ENCODE measurements at regions not wholly inside any gene's neighbourhood (a gene's known extent, or its start where the extent isn't known, plus 50 kb on each side); places are given as distances from the start of the nearest gene placed in this dataset.

GRCh38 chr2:149664896-149665295, 77.3 kb upstream of the MMADHC start:
- DNase-seq (ENCODE audit: low read depth, low spot score) = no peak
- no TSS peak for BruUV-seq (replicated peaks)
- Histone ChIP-seq H3K79me2 (ENCODE audit: insufficient read depth, low read length) (no peaks in the 10 kb centered on the region), H3K4me1 (ENCODE audit: control insufficient read depth in 1 of 2, insufficient read depth in 2 of 2, low read length in 2 of 2) (no peaks in the 10 kb centered on the region; a peak in 1 of 4 replicates), H4K20me1 (ENCODE audit: insufficient read depth) (no peaks in the 10 kb centered on the region), H2AFZ (ENCODE audit: low read depth, low read length, poor library complexity, severe bottlenecking) (no peak overlapping the region), H3K9ac (ENCODE audit: low read length) (no peak overlapping the region), H3K36me3 (ENCODE audit: control insufficient read depth in 1 of 2, insufficient read depth in 2 of 2, low read length in 2 of 2) (no peaks in the 10 kb centered on the region), H3K9me2 (ENCODE audit: insufficient read depth) (no peaks in the 10 kb centered on the region), H3K27me3 (ENCODE audit: insufficient read depth, low read length) (no peaks in the 10 kb centered on the region), H3K27ac (ENCODE audit: low read depth, low read length) (no peak overlapping the region), H3K4me2 (ENCODE audit: low read length) (no peak overlapping the region), H3K4me3 (replicated peaks in 1 of 2; ENCODE audit: low read depth in 1 of 2, low read length in 2 of 2) (no peak overlapping the region), H3K9me3 (ENCODE audit: control insufficient read depth in 1 of 2, insufficient read depth in 1 of 2, low read depth in 1 of 2, low read length in 2 of 2) (no peaks in the 10 kb centered on the region)
- RAD21 ChIA-PET (ENCODE audit: low non-redundant PET in 1 of 2, low total read pairs in 2 of 2, uncharacterized antibody in 2 of 2, unreplicated experiment in 2 of 2) = no interaction called here
- no peak for ATAC-seq
- TF ChIP-seq ZFX (IDR thresholded peaks at IDR 0.05) = no peak
- TF ChIP-seq, protein P1, sequence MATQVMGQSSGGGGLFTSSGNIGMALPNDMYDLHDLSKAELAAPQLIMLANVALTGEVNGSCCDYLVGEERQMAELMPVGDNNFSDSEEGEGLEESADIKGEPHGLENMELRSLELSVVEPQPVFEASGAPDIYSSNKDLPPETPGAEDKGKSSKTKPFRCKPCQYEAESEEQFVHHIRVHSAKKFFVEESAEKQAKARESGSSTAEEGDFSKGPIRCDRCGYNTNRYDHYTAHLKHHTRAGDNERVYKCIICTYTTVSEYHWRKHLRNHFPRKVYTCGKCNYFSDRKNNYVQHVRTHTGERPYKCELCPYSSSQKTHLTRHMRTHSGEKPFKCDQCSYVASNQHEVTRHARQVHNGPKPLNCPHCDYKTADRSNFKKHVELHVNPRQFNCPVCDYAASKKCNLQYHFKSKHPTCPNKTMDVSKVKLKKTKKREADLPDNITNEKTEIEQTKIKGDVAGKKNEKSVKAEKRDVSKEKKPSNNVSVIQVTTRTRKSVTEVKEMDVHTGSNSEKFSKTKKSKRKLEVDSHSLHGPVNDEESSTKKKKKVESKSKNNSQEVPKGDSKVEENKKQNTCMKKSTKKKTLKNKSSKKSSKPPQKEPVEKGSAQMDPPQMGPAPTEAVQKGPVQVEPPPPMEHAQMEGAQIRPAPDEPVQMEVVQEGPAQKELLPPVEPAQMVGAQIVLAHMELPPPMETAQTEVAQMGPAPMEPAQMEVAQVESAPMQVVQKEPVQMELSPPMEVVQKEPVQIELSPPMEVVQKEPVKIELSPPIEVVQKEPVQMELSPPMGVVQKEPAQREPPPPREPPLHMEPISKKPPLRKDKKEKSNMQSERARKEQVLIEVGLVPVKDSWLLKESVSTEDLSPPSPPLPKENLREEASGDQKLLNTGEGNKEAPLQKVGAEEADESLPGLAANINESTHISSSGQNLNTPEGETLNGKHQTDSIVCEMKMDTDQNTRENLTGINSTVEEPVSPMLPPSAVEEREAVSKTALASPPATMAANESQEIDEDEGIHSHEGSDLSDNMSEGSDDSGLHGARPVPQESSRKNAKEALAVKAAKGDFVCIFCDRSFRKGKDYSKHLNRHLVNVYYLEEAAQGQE (IDR thresholded peaks at IDR 0.05; ENCODE audit: low read depth) = no peak
- POLR2A ChIA-PET = no interaction called here
- intact Hi-C loops (cut with micrococcal nuclease) = no loop called here
- CTCF ChIA-PET = no interaction called here

DNA sequence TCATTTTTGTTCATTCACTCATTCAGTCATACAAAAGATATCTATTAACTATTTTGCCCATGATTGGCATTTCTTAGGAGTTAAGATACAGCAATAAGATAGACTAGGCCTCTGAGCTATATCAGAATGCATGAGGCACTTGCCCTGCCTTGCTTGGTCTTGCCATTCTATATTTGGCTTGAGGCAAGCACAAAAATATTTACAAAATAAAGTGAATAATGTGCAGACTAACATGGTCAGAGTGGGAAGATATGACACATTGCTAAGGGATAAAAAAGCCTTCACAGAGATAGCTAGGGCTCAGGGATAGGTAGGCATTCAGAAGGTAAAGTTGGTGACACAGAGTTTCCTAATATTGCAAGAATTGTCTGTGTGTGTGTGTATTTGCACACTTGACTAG, 75.0 kb upstream of the MMADHC start:
- H3K27me3 ChIP-seq (ENCODE audit: insufficient read depth, low read length) = no peaks in the 10 kb centered on the region
- RAD21 ChIA-PET (ENCODE audit: low non-redundant PET in 1 of 2, low total read pairs in 2 of 2, uncharacterized antibody in 2 of 2, unreplicated experiment in 2 of 2) = no interaction called here
- H3K79me2 ChIP-seq (ENCODE audit: insufficient read depth, low read length) = no peaks in the 10 kb centered on the region
- H3K4me3 ChIP-seq (replicated peaks in 1 of 2; ENCODE audit: low read depth in 1 of 2, low read length in 2 of 2) = no peak overlapping the region
- DNase-seq (ENCODE audit: low read depth, low spot score) = no peak
- ATAC-seq = no peak
- no peak overlapping the region for H3K27ac ChIP-seq (ENCODE audit: low read depth, low read length)
- H3K9ac ChIP-seq (ENCODE audit: low read length) = no peak overlapping the region
- CTCF ChIA-PET = no interaction called here
- no peaks in the 10 kb centered on the region for H3K36me3 ChIP-seq (ENCODE audit: control insufficient read depth in 1 of 2, insufficient read depth in 2 of 2, low read length in 2 of 2)
- no peaks in the 10 kb centered on the region for H4K20me1 ChIP-seq (ENCODE audit: insufficient read depth)
- H2AFZ ChIP-seq (ENCODE audit: low read depth, low read length, poor library complexity, severe bottlenecking) = no peak overlapping the region
- BruUV-seq (replicated peaks) = no TSS peak
- H3K9me2 ChIP-seq (ENCODE audit: insufficient read depth) = no peaks in the 10 kb centered on the region
- no peaks in the 10 kb centered on the region; a peak in 1 of 4 replicates for H3K4me1 ChIP-seq (ENCODE audit: control insufficient read depth in 1 of 2, insufficient read depth in 2 of 2, low read length in 2 of 2)
- intact Hi-C loops (cut with micrococcal nuclease) = no loop called here
- POLR2A ChIA-PET = no interaction called here
- H3K4me2 ChIP-seq (ENCODE audit: low read length) = no peak overlapping the region
- no peaks in the 10 kb centered on the region for H3K9me3 ChIP-seq (ENCODE audit: control insufficient read depth in 1 of 2, insufficient read depth in 1 of 2, low read depth in 1 of 2, low read length in 2 of 2)
- TF ChIP-seq SIN3A (IDR thresholded peaks at IDR 0.05; ENCODE audit: low read depth) (no peak), YY1 (IDR thresholded peaks at IDR 0.05; ENCODE audit: extremely low read depth, insufficient replicate concordance, low read depth, low read length) (no peak), MAX (IDR thresholded peaks at IDR 0.05) (no peak), ZNF274 (IDR thresholded peaks at IDR 0.05; ENCODE audit: low read depth, low read length) (no peak), SP1 (IDR thresholded peaks at IDR 0.05; ENCODE audit: low read depth) (no peak), ZFX (IDR thresholded peaks at IDR 0.05) (no peak), POLR2A (IDR thresholded peaks at IDR 0.05; ENCODE audit: borderline replicate concordance, extremely low read depth, insufficient read depth, insufficient read length) (no peak)
- TF ChIP-seq, protein P2, sequence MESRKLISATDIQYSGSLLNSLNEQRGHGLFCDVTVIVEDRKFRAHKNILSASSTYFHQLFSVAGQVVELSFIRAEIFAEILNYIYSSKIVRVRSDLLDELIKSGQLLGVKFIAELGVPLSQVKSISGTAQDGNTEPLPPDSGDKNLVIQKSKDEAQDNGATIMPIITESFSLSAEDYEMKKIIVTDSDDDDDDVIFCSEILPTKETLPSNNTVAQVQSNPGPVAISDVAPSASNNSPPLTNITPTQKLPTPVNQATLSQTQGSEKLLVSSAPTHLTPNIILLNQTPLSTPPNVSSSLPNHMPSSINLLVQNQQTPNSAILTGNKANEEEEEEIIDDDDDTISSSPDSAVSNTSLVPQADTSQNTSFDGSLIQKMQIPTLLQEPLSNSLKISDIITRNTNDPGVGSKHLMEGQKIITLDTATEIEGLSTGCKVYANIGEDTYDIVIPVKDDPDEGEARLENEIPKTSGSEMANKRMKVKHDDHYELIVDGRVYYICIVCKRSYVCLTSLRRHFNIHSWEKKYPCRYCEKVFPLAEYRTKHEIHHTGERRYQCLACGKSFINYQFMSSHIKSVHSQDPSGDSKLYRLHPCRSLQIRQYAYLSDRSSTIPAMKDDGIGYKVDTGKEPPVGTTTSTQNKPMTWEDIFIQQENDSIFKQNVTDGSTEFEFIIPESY (IDR thresholded peaks at IDR 0.05; ENCODE audit: extremely low read depth, insufficient replicate concordance, low read length) = no peak
- TF ChIP-seq, protein P1 (IDR thresholded peaks at IDR 0.05; ENCODE audit: low read depth) = no peak
- TF ChIP-seq, protein P3, sequence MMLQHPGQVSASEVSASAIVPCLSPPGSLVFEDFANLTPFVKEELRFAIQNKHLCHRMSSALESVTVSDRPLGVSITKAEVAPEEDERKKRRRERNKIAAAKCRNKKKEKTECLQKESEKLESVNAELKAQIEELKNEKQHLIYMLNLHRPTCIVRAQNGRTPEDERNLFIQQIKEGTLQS (IDR thresholded peaks at IDR 0.05) = no peak
